T-cell (primary cell): ENCODE measurements at regions not wholly inside any gene's neighbourhood (a gene's known extent, or its start where the extent isn't known, plus 50 kb on each side); places are given as distances from the start of the nearest gene placed in this dataset.

ENCODE experiments used
- ATAC-seq, 4 experiments: fragments of 200-7000 bp in 3 of 4; fragments of 150-1000 bp in 1 of 4; cut with Tn5 transposase; replicated peaks in 1 of 4; 1 replicate in 3 of 4; 2 replicates in 1 of 4; pipeline ENCODE4 v1.10.0; 2021; ENCODE audit warnings: moderate library complexity in 3 of 4, mild to moderate bottlenecking in 2 of 4, moderate number of reproducible peaks in 1 of 4
- CTCF ChIA-PET, 2 donors: fragments of 300-600 bp; sonication (Branson Sonifier 250); formaldehyde crosslinking; loops; one replicate each; lab custom pipeline; 2022; ENCODE audit warnings: antibody characterized with exemption in 2 of 2; lab: Charles Lee
- POLR2A ChIA-PET, 2 donors: fragments of 300-600 bp; sonication (Branson Sonifier 250); formaldehyde crosslinking; loops; one replicate each; lab custom pipeline; 2022; ENCODE audit warnings: antibody characterized with exemption in 2 of 2; lab: Charles Lee
- DNase-seq, 35 experiments: peaks; one replicate each; pipeline versions ENCODE4 v3.0.0 to v3.0.0-alpha.2; 2013 to 2023
- H3K27ac ChIP-seq: one replicate; pipeline ENCODE4 v1.5.1; 2013; ENCODE audit warnings: low read length
- H3K27me3 ChIP-seq, 2 experiments: replicated peaks in 1 of 2; 1 replicate in 1 of 2; 2 replicates in 1 of 2; pipeline versions ENCODE4 v1.6.1 to v1.7.0; 2013; ENCODE audit warnings: low read length in 1 of 2, mixed read lengths in 1 of 2; ENCODE audit not compliant: control insufficient read depth in 2 of 2, insufficient read depth in 2 of 2; ENCODE audit errors: extremely low read depth in 1 of 2
- H3K36me3 ChIP-seq, 2 donors: 1 replicate in 1 of 2; 2 replicates in 1 of 2; pipeline versions ENCODE4 v1.6.1 to v1.7.0; 2013; ENCODE audit warnings: low read length in 1 of 2; ENCODE audit not compliant: control insufficient read depth in 2 of 2, insufficient read depth in 1 of 2; ENCODE audit errors: extremely low read depth in 1 of 2
- H3K4me1 ChIP-seq, 2 experiments: 1 replicate in 1 of 2; 2 replicates in 1 of 2; pipeline versions ENCODE4 v1.6.1 to v1.7.0; 2013; ENCODE audit warnings: low read length in 2 of 2, mixed read lengths in 1 of 2; ENCODE audit not compliant: insufficient read depth in 2 of 2, control insufficient read depth in 1 of 2; ENCODE audit errors: extremely low read depth in 1 of 2
- H3K4me3 ChIP-seq, 2 donors: 1 replicate in 1 of 2; 2 replicates in 1 of 2; pipeline versions ENCODE4 v1.5.1 to v1.7.0; 2013; ENCODE audit warnings: mild to moderate bottlenecking in 2 of 2, low read length in 1 of 2, moderate library complexity in 1 of 2; ENCODE audit not compliant: control insufficient read depth in 1 of 2; ENCODE audit errors: extremely low read depth in 1 of 2
- H3K9me3 ChIP-seq: 2 replicates; pipeline ENCODE4 v1.7.0; 2013
- H3K27ac Mint-ChIP-seq, 2 donors: one replicate each; pipeline ENCODE4 v1.8.0; 2020 to 2021; ENCODE audit warnings: mild to moderate bottlenecking in 2 of 2, mixed read lengths in 2 of 2
- H3K27me3 Mint-ChIP-seq, 2 donors: one replicate each; pipeline ENCODE4 v1.8.0; 2021 to 2022; ENCODE audit warnings: mixed read lengths in 2 of 2
- H3K36me3 Mint-ChIP-seq: one replicate; pipeline ENCODE4 v1.8.0; 2021; ENCODE audit warnings: mixed read lengths
- H3K4me1 Mint-ChIP-seq, 3 donors: one replicate each; pipeline ENCODE4 v1.8.0; 2020 to 2022; ENCODE audit warnings: mixed read lengths in 3 of 3, mild to moderate bottlenecking in 1 of 3
- H3K4me3 Mint-ChIP-seq, 3 donors: one replicate each; pipeline ENCODE4 v1.8.0; 2020 to 2022; ENCODE audit warnings: mild to moderate bottlenecking in 3 of 3, mixed read lengths in 3 of 3, moderate library complexity in 3 of 3
- H3K9me3 Mint-ChIP-seq, 3 donors: one replicate each; pipeline ENCODE4 v1.8.0; 2020 to 2022; ENCODE audit warnings: mixed read lengths in 3 of 3
- WGBS: methylation state at CpG from one replicate; pipeline ENCODE4 v1.1.5; 2013; ENCODE audit warnings: missing lambda C conversion rate; ENCODE audit not compliant: insufficient coverage; 5-methylcytosine and 5-hydroxymethylcytosine counted together

DNA sequence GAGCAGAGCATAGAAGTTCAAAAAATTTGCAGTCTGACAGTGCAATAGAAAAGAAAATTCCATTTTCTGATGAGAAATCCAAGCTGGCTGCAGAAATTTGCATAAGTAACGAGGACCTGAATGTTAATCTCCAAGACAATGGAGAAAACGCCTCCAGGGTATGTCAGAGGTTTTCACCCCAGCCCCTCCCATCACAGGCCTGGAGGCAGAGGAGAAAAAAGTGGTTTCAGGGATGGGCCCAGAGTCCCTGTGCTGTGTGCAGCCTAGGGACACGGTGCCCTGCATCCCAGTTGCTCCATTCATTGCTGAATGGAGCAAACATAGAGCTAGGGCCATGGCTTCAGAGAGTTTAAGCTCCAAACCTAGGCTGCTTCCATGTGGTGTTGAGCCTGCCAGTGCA, 327.9 kb upstream of the KHDRBS2 start:
- Mint-ChIP-seq H3K27me3 (no peaks in the 10 kb centered on the region), H3K9me3 (peaks cover 26 to 43% (median 30%) of the 10 kb centered on the region in 3 donors), H3K4me1 (no peaks in the 10 kb centered on the region), H3K27ac (no peak overlapping the region), H3K36me3 (no peaks in the 10 kb centered on the region), H3K4me3 (no peak overlapping the region)
- ChIA-PET POLR2A (no interaction called here), CTCF (no interaction called here)
- Histone ChIP-seq H3K9me3 (no peaks in the 10 kb centered on the region), H3K27ac (no peak overlapping the region), H3K4me3 (no peak overlapping the region), H3K4me1 (no peaks in the 10 kb centered on the region), H3K36me3 (no peaks in the 10 kb centered on the region), H3K27me3 (no peaks in the 10 kb centered on the region)
- 70% methylated on average over 1 of the region's 3 CpGs for WGBS
- ATAC-seq (no peak), DNase-seq (no peak)

DNA sequence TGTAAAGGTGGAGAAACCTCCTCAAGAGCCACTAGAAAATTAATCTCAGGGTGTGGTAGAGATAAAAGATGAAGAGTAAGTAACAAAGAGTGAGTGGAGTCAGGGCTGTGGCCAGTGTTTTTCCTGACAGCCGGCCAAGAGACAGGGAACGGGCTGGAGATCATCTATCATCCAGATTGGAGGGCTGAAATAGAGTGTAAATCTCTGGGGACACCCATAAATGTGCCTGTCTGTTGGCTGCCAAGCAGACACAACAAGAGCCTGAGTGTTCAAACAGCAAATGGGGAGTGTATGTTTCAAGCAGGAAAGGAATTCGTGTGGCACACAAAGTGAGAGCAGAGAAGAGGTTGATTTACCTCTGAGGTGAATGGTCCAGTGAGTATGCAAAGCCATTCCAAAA, 326.4 kb upstream of the KHDRBS2 start:
- ChIA-PET CTCF (no interaction called here), POLR2A (no interaction called here)
- no peak overlapping the region for H3K4me3 Mint-ChIP-seq
- H3K27ac ChIP-seq: no peak overlapping the region
- no peaks in the 10 kb centered on the region for H3K36me3 ChIP-seq
- no peak overlapping the region for H3K27ac Mint-ChIP-seq
- H3K27me3 Mint-ChIP-seq: no peaks in the 10 kb centered on the region
- WGBS: 73% methylated on average over 3 of the region's 3 CpGs
- H3K36me3 Mint-ChIP-seq: no peaks in the 10 kb centered on the region
- no peak for DNase-seq
- ATAC-seq: no peak
- no peaks in the 10 kb centered on the region for H3K9me3 ChIP-seq
- H3K4me1 Mint-ChIP-seq: no peaks in the 10 kb centered on the region
- H3K9me3 Mint-ChIP-seq: peaks cover 21 to 33% (median 26%) of the 10 kb centered on the region in 3 donors
- no peak overlapping the region for H3K4me3 ChIP-seq
- no peaks in the 10 kb centered on the region for H3K4me1 ChIP-seq
- no peaks in the 10 kb centered on the region for H3K27me3 ChIP-seq

DNA sequence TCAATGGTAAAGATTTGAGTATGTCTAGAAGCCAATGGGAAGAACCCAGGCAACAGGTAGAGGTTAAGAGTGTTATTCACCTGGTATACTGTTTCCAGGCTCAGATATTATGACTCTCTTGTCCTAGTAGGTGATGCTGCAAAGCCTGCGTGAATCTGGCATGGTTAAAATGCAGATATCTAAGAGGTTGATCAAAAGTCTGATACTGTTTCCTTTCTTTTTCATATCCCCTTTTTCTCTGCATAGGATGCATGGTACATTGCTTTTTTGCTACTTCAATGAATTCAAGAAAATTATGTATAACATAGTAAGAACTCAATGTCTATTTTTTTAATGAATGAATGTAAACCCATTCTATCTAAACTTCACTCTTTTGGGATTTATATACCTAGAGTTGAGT, 284.3 kb upstream of the KHDRBS2 start:
- Mint-ChIP-seq H3K4me1 (no peaks in the 10 kb centered on the region), H3K9me3 (peaks cover 0 to 23% (median 6%) of the 10 kb centered on the region in 3 donors), H3K27ac (no peak overlapping the region), H3K4me3 (no peak overlapping the region), H3K36me3 (no peaks in the 10 kb centered on the region), H3K27me3 (no peaks in the 10 kb centered on the region)
- no CpG with 5 or more reads among the region's 1 CpG for WGBS
- Histone ChIP-seq H3K4me3 (no peak overlapping the region), H3K4me1 (no peaks in the 10 kb centered on the region), H3K36me3 (no peaks in the 10 kb centered on the region), H3K27me3 (no peaks in the 10 kb centered on the region), H3K27ac (no peak overlapping the region), H3K9me3 (no peaks in the 10 kb centered on the region)
- ChIA-PET POLR2A (interaction anchor here in 1 of 2 donors (0.6 to 0.7 kb wide), 2 partner anchors 140 to 356 kb away, joined by 3 read pairs; no protein-coding TSS in a partner anchor), CTCF (interaction anchor here in 1 of 2 donors (0.7 kb wide), 1 partner anchor 348 kb away, joined by 8 read pairs; no protein-coding TSS in a partner anchor)
- no peak for ATAC-seq
- DNase-seq: no peak

GRCh38 chr6:62541502-62541901, 255.5 kb upstream of the KHDRBS2 start:
- Mint-ChIP-seq H3K27me3 (no peaks in the 10 kb centered on the region), H3K9me3 (peaks cover 4 to 15% (median 7%) of the 10 kb centered on the region in 3 donors), H3K36me3 (no peaks in the 10 kb centered on the region), H3K27ac (no peak overlapping the region), H3K4me1 (no peaks in the 10 kb centered on the region), H3K4me3 (no peak overlapping the region)
- Histone ChIP-seq H3K4me3 (no peak overlapping the region), H3K4me1 (no peaks in the 10 kb centered on the region), H3K27ac (no peak overlapping the region), H3K36me3 (no peaks in the 10 kb centered on the region), H3K9me3 (no peaks in the 10 kb centered on the region), H3K27me3 (no peaks in the 10 kb centered on the region)
- ATAC-seq (no peak), DNase-seq (no peak)
- ChIA-PET CTCF (no interaction called here), POLR2A (no interaction called here)
- WGBS: 52% methylated on average over 2 of the region's 2 CpGs

- ATAC-seq (no peak), DNase-seq (no peak)
- POLR2A ChIA-PET: no interaction called here
These were observed 245.0 kb upstream of the KHDRBS2 start for GRCh38 chr6:62530985-62531384.

GRCh38 chr6:62528894-62529526, 243.0 kb upstream of the KHDRBS2 start:
- POLR2A ChIA-PET: no interaction called here
- H3K4me1 Mint-ChIP-seq: no peaks in the 10 kb centered on the region

More at GRCh38 chr6:62530985-62531384, 245.0 kb upstream of the KHDRBS2 start:
- Histone ChIP-seq H3K9me3 (no peaks in the 10 kb centered on the region), H3K27me3 (no peaks in the 10 kb centered on the region), H3K27ac (no peak overlapping the region), H3K36me3 (no peaks in the 10 kb centered on the region), H3K4me1 (no peaks in the 10 kb centered on the region), H3K4me3 (no peak overlapping the region)
- Mint-ChIP-seq H3K36me3 (no peaks in the 10 kb centered on the region), H3K9me3 (peaks cover 9 to 27% (median 14%) of the 10 kb centered on the region in 3 donors), H3K4me3 (no peak overlapping the region), H3K4me1 (no peaks in the 10 kb centered on the region), H3K27ac (no peak overlapping the region), H3K27me3 (no peaks in the 10 kb centered on the region)
- CTCF ChIA-PET: no interaction called here
- WGBS: 43% methylated on average over 1 of the region's 2 CpGs

More at GRCh38 chr6:62528894-62529526, 243.0 kb upstream of the KHDRBS2 start:
- DNase-seq: no peak
- Mint-ChIP-seq H3K36me3 (no peaks in the 10 kb centered on the region), H3K27ac (no peak overlapping the region), H3K9me3 (peaks cover 10 to 27% (median 12%) of the 10 kb centered on the region in 3 donors), H3K27me3 (no peaks in the 10 kb centered on the region), H3K4me3 (no peak overlapping the region)
- Histone ChIP-seq H3K27ac (no peak overlapping the region), H3K36me3 (no peaks in the 10 kb centered on the region), H3K4me1 (no peaks in the 10 kb centered on the region), H3K4me3 (no peak overlapping the region), H3K27me3 (no peaks in the 10 kb centered on the region), H3K9me3 (no peaks in the 10 kb centered on the region)
- WGBS: 90% methylated on average over 2 of the region's 3 CpGs
- CTCF ChIA-PET: no interaction called here
- ATAC-seq: no peak
